ENCODE measurements at regions not wholly inside any gene's neighbourhood (a gene's known extent, or its start where the extent isn't known, plus 50 kb on each side); places are given as distances from the start of the nearest gene placed in this dataset.

DNA sequence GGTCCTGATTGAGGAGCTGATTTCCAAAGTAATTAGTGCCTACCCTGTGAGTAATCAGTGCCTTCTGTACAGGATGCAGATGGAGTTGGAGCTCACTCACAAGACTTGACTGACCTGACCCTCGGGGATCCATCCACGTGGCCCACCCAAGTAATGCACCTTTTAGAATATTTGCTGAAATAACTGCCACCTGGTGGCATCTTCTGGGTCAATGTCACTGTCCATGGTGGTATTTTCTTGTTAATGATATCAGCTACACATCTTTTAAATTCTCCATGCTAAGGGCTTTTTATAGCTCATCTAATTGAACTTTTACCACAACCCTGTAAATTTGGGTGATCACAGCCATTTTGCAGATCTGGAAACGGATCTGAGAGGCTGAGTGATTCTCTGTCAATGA is 74.3 kb upstream of the ANKRD34C start:
- H3K9me3 ChIP-seq (ENCODE audit: severe bottlenecking): no peaks in the 10 kb centered on the region
- H3K27ac ChIP-seq (ENCODE audit: poor library complexity, severe bottlenecking): no peak overlapping the region
- H3K4me3 ChIP-seq (ENCODE audit: severe bottlenecking): no peak overlapping the region
- ATAC-seq (ENCODE audit: low read depth): no peak
- H3K27me3 ChIP-seq (ENCODE audit: insufficient read depth, poor library complexity, severe bottlenecking): peaks cover 63% of the 10 kb centered on the region
- DNase-seq (ENCODE audit: low spot score): peak; percentile 18
- TF ChIP-seq, protein P1, sequence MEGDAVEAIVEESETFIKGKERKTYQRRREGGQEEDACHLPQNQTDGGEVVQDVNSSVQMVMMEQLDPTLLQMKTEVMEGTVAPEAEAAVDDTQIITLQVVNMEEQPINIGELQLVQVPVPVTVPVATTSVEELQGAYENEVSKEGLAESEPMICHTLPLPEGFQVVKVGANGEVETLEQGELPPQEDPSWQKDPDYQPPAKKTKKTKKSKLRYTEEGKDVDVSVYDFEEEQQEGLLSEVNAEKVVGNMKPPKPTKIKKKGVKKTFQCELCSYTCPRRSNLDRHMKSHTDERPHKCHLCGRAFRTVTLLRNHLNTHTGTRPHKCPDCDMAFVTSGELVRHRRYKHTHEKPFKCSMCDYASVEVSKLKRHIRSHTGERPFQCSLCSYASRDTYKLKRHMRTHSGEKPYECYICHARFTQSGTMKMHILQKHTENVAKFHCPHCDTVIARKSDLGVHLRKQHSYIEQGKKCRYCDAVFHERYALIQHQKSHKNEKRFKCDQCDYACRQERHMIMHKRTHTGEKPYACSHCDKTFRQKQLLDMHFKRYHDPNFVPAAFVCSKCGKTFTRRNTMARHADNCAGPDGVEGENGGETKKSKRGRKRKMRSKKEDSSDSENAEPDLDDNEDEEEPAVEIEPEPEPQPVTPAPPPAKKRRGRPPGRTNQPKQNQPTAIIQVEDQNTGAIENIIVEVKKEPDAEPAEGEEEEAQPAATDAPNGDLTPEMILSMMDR (IDR thresholded peaks at IDR 0.05; ENCODE audit: poor library complexity, severe bottlenecking): peak; percentile 30
- no peaks in the 10 kb centered on the region for H3K4me1 ChIP-seq (ENCODE audit: insufficient read depth, poor library complexity, severe bottlenecking)
- no peaks in the 10 kb centered on the region for H3K36me3 ChIP-seq (ENCODE audit: low read depth)

DNA sequence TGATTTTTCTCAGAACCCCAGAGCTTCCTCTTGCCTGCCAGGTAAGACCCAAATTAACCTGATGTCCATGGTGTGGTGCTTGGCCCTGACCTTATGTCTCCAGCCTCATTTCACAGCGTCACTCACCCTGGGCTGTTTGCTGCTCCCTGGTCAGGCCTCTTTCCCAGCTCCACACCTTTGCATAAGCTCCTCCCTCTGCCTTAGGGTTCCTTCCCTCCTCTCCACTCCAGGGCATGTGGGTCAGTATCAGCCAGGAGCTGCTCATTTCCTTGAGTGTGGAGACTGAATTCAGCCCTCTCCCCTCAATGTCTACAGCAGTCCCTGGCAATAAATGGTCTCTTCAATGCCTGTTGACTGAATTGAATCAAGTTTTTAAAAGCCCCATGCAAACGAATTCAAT is 75.6 kb upstream of the ANKRD34C start:
- ATAC-seq (ENCODE audit: low read depth): no peak

DNA sequence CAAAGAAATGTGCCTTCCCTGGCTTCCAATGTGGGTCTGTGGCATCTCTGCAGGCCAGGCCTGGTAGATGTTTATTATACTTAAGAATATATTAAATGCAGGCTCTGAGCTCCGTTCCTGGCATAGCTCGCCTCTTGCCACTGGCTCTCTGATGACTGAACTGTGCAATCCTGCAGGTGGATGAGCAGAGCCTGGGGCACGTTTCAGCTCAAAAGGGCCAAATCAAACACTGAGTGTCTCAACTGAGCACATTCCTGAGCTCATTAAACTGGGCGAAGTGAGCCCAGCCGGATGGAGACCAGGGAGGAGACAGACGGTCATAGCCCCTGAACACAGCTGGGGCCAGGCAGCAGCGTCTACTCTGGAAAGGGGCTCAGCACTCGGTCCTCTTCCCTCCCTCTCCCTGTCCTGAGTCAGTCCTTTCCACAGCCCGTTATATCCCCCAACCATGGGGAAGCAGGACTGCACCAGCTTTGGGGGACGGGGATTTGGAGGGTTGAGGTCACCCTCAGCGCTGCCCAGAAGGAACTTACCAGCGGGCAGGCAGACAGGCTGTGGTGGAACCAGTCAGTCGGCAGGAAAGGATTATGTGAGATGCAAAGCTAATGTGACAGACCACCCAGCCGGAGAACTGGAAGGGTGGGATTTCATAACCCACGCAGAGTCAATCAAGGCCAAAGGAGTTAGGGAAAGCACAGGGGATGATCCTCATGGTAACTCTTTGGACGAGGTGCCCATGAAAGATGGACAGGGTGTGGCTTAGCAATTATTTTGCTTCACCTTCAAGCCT is 77.4 kb upstream of the ANKRD34C start:
- H3K4me3 ChIP-seq (ENCODE audit: severe bottlenecking): no peak overlapping the region
- H3K4me1 ChIP-seq (ENCODE audit: insufficient read depth, poor library complexity, severe bottlenecking): no peaks in the 10 kb centered on the region
- peaks cover 47% of the 10 kb centered on the region for H3K27me3 ChIP-seq (ENCODE audit: insufficient read depth, poor library complexity, severe bottlenecking)
- peak; percentile 51; the same call in 2 of the 3 replicates for ATAC-seq (ENCODE audit: low read depth)
- TF ChIP-seq, protein P1 (IDR thresholded peaks at IDR 0.05; ENCODE audit: poor library complexity, severe bottlenecking): no peak
- H3K27ac ChIP-seq (ENCODE audit: poor library complexity, severe bottlenecking): no peak overlapping the region
- no peaks in the 10 kb centered on the region for H3K9me3 ChIP-seq (ENCODE audit: severe bottlenecking)
- DNase-seq (ENCODE audit: low spot score): no peak
- no peaks in the 10 kb centered on the region for H3K36me3 ChIP-seq (ENCODE audit: low read depth)

More for the DNA sequence above, 75.6 kb upstream of the ANKRD34C start:
- TF ChIP-seq, protein P1 (IDR thresholded peaks at IDR 0.05; ENCODE audit: poor library complexity, severe bottlenecking): no peak
- Histone ChIP-seq H3K36me3 (ENCODE audit: low read depth) (no peaks in the 10 kb centered on the region), H3K27me3 (ENCODE audit: insufficient read depth, poor library complexity, severe bottlenecking) (peaks cover 60% of the 10 kb centered on the region), H3K27ac (ENCODE audit: poor library complexity, severe bottlenecking) (no peak overlapping the region), H3K9me3 (ENCODE audit: severe bottlenecking) (no peaks in the 10 kb centered on the region), H3K4me1 (ENCODE audit: insufficient read depth, poor library complexity, severe bottlenecking) (no peaks in the 10 kb centered on the region), H3K4me3 (ENCODE audit: severe bottlenecking) (no peak overlapping the region)
- no peak for DNase-seq (ENCODE audit: low spot score)

DNA sequence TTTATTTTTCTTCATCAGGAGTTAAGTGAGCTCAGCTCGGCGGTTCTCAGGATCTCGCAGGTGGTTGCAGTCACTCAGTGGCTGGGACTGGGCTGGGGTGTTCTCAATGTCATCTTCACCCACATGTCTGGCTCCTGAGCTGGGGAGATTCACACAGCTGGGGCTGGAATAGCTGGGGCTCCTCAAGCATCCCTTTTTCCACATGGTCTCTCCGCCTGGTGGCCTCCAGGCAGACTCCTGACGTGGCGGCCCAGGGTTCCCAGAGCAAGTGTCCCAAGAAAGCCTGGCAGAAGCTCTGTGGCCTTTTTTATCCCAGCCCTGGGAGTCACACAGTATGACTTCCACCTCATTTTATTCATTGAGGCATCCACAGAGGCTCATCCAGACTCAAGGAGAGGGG is 84.1 kb upstream of the ANKRD34C start:
- Histone ChIP-seq H3K36me3 (ENCODE audit: low read depth) (no peaks in the 10 kb centered on the region), H3K4me3 (ENCODE audit: severe bottlenecking) (no peak overlapping the region), H3K4me1 (ENCODE audit: insufficient read depth, poor library complexity, severe bottlenecking) (no peaks in the 10 kb centered on the region), H3K27ac (ENCODE audit: poor library complexity, severe bottlenecking) (no peak overlapping the region), H3K9me3 (ENCODE audit: severe bottlenecking) (no peaks in the 10 kb centered on the region), H3K27me3 (ENCODE audit: insufficient read depth, poor library complexity, severe bottlenecking) (peaks cover 17% of the 10 kb centered on the region)
- ATAC-seq (ENCODE audit: low read depth) (no peak), DNase-seq (ENCODE audit: low spot score) (peak; percentile 52)
- TF ChIP-seq, protein P1 (IDR thresholded peaks at IDR 0.05; ENCODE audit: poor library complexity, severe bottlenecking): no peak

DNA sequence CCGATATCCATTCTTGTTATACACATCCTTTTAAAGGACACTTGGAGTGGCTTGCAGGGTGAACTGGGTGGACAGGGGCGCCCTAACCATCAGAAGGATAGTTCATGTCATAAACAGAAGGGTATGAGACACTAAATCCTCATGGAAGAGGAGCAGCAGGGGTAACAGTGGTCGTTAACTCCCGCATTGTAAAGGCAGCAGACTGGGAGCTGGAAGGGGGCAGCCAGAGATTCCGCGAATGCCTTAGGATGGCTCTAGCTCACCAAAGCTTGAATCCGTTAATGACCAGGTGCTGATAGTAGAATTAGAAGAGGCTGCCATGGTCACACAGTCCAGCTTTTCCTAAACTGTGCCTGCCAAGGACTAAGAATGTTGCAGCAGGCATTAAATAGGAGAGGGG is 85.2 kb upstream of the ANKRD34C start:
- no peak overlapping the region for H3K27ac ChIP-seq (ENCODE audit: poor library complexity, severe bottlenecking)
- DNase-seq (ENCODE audit: low spot score) (peak; percentile 13), ATAC-seq (ENCODE audit: low read depth) (no peak)
- no peaks in the 10 kb centered on the region for H3K36me3 ChIP-seq (ENCODE audit: low read depth)
- H3K4me1 ChIP-seq (ENCODE audit: insufficient read depth, poor library complexity, severe bottlenecking): no peaks in the 10 kb centered on the region
- H3K9me3 ChIP-seq (ENCODE audit: severe bottlenecking): no peaks in the 10 kb centered on the region
- TF ChIP-seq, protein P1 (IDR thresholded peaks at IDR 0.05; ENCODE audit: poor library complexity, severe bottlenecking): no peak
- peaks cover 21% of the 10 kb centered on the region for H3K27me3 ChIP-seq (ENCODE audit: insufficient read depth, poor library complexity, severe bottlenecking)
- H3K4me3 ChIP-seq (ENCODE audit: severe bottlenecking): no peak overlapping the region

Data from RWPE2 (cell line).